ENCODE measurements at regions not wholly inside any gene's neighbourhood (a gene's known extent, or its start where the extent isn't known, plus 50 kb on each side); places are given as distances from the start of the nearest gene placed in this dataset.

DNA sequence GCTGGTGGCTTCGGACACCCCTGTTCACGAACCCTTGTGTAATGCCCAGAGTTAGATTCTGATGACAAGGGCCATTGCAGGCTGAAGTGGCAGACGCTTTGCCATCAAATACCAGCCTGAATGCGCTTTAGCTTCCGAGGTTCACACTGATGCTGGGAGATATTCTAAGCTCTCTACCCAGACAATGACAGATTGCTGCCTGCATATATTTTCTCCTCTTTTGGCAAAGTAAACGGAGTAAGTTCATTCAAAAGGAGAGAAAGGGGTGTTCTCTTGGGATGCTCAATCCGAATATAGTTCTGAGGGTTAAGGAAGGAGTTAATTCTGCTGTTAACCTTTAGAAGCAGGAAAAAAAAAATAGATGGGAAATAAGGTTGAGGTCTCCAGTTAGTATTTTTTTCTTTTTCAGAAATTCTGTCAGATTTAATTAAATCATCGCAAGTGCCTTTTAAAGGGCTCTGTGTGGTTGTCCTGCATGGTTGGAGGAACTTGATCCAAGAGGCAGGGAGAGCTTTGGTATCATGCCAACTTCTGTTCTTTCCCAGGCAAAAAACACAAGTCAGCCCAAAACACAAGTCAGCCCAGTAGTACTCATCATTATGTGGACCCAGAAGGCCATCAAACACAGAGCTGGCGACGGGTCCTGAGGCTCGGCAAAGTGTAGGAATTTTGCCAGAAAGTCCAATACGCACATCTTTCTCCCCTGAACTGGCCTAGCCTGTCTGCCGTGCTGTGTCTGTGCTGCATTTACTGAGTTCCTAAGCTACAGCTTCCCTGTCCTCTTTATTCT lies 70.9 kb upstream of the ST8SIA2 start:
- no peaks in the 10 kb centered on the region for H3K4me1 ChIP-seq (ENCODE audit: insufficient read depth, low read length)
- DNase-seq (ENCODE audit: low spot score) (no peak), FAIRE-seq (no peak), ATAC-seq (no peak)
- no peak overlapping the region for H3K27ac ChIP-seq (ENCODE audit: extremely low read length, insufficient read depth, low read length)
- H3K79me2 ChIP-seq (ENCODE audit: insufficient read depth, low read length) = no peaks in the 10 kb centered on the region
- no peaks in the 10 kb centered on the region for H3K36me3 ChIP-seq (replicated peaks in 1 of 2; ENCODE audit: control insufficient read depth in 1 of 2, insufficient read depth in 2 of 2, low read length in 2 of 2)
- no peak overlapping the region for H3K4me3 ChIP-seq (replicated peaks in 1 of 3; ENCODE audit: insufficient read depth in 1 of 3, low read depth in 2 of 3, low read length in 3 of 3)
- 16% methylated on average over 10 of the region's 13 CpGs for WGBS (ENCODE audit: low lambda C conversion rate)
- POLR2A ChIA-PET = no interaction called here
- no peaks in the 10 kb centered on the region for H3K9me3 ChIP-seq (ENCODE audit: low read length)
- H3K9ac ChIP-seq (ENCODE audit: insufficient read depth, low read depth, low read length) = no peak overlapping the region
- H3K4me2 ChIP-seq (ENCODE audit: low read depth, low read length) = no peak overlapping the region
- no peak overlapping the region for H2AFZ ChIP-seq (ENCODE audit: low read length)
- in situ Hi-C loops (cut with HindIII; ENCODE audit: extremely low pct_ligation_motif_present, low pct_unique_long_range_greater_than_20kb) = no loop called here
- no TSS peak for BruUV-seq (replicated peaks)
- intact Hi-C loops (cut with micrococcal nuclease; ENCODE audit: unreplicated experiment) = no loop called here
- TF ChIP-seq, protein P1, sequence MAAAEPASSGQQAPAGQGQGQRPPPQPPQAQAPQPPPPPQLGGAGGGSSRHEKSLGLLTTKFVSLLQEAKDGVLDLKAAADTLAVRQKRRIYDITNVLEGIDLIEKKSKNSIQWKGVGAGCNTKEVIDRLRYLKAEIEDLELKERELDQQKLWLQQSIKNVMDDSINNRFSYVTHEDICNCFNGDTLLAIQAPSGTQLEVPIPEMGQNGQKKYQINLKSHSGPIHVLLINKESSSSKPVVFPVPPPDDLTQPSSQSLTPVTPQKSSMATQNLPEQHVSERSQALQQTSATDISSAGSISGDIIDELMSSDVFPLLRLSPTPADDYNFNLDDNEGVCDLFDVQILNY (CRISPR knock-in tag; conservative IDR thresholded peaks at IDR 0.05) = no peak
- TF ChIP-seq ATM (IDR thresholded peaks at IDR 0.05; ENCODE audit: borderline replicate concordance) (no peak), MXD3 (CRISPR knock-in tag; IDR thresholded peaks at IDR 0.05) (no peak)
- peaks cover 0 to 3% of the 10 kb centered on the region in 2 experiments; a peak in 2 of 5 replicates for H3K27me3 ChIP-seq (ENCODE audit: control insufficient read depth in 1 of 2, insufficient read depth in 2 of 2, low read length in 2 of 2)
- CTCF ChIA-PET (ENCODE audit: low intra/inter-chr PET ratio, low total read pairs) = no interaction called here
- no peaks in the 10 kb centered on the region for H4K20me1 ChIP-seq (ENCODE audit: insufficient read depth, low read length)

- ATAC-seq = no peak
These were observed 70.2 kb upstream of the ST8SIA2 start for GRCh38 chr15:92323525-92323924.

More at GRCh38 chr15:92323525-92323924, 70.2 kb upstream of the ST8SIA2 start:
- Histone ChIP-seq H4K20me1 (ENCODE audit: insufficient read depth, low read length) (no peaks in the 10 kb centered on the region), H3K4me2 (ENCODE audit: low read depth, low read length) (no peak overlapping the region), H3K36me3 (replicated peaks in 1 of 2; ENCODE audit: control insufficient read depth in 1 of 2, insufficient read depth in 2 of 2, low read length in 2 of 2) (no peaks in the 10 kb centered on the region), H3K9ac (ENCODE audit: insufficient read depth, low read depth, low read length) (no peak overlapping the region), H3K79me2 (ENCODE audit: insufficient read depth, low read length) (no peaks in the 10 kb centered on the region), H3K9me3 (ENCODE audit: low read length) (no peaks in the 10 kb centered on the region), H2AFZ (ENCODE audit: low read length) (no peak overlapping the region), H3K4me1 (ENCODE audit: insufficient read depth, low read length) (no peaks in the 10 kb centered on the region), H3K27ac (ENCODE audit: extremely low read length, insufficient read depth, low read length) (no peak overlapping the region), H3K27me3 (ENCODE audit: control insufficient read depth in 1 of 2, insufficient read depth in 2 of 2, low read length in 2 of 2) (peaks cover 0 to 3% of the 10 kb centered on the region in 2 experiments; a peak in 2 of 5 replicates), H3K4me3 (replicated peaks in 1 of 3; ENCODE audit: insufficient read depth in 1 of 3, low read depth in 2 of 3, low read length in 3 of 3) (no peak overlapping the region)
- in situ Hi-C loops (cut with HindIII; ENCODE audit: extremely low pct_ligation_motif_present, low pct_unique_long_range_greater_than_20kb) (no loop called here), intact Hi-C loops (cut with micrococcal nuclease; ENCODE audit: unreplicated experiment) (no loop called here)
- FAIRE-seq (no peak), DNase-seq (ENCODE audit: low spot score) (no peak)
- no TSS peak for BruUV-seq (replicated peaks)
- ChIA-PET POLR2A (no interaction called here), CTCF (ENCODE audit: low intra/inter-chr PET ratio, low total read pairs) (no interaction called here)
- TF ChIP-seq AFF4 (CRISPR knock-in tag; IDR thresholded peaks at IDR 0.05) = no peak
- 15% methylated on average over 3 of the region's 3 CpGs for WGBS (ENCODE audit: low lambda C conversion rate)

Data from HepG2 (cell line).